Gastrocnemius medialis (tissue), 4 donors: ENCODE measurements at regions not wholly inside any gene's neighbourhood (a gene's known extent, or its start where the extent isn't known, plus 50 kb on each side); places are given as distances from the start of the nearest gene placed in this dataset.

Source experiments
- CTCF ChIP-seq, 5 experiments: fragments of 450-650 bp in 3 of 5; fragments of 200-600 bp in 2 of 5; sonication (generic) in 2 of 5; IDR thresholded peaks in 4 of 5; conservative IDR thresholded peaks in 1 of 5; 1 replicate in 4 of 5; 2 replicates in 1 of 5; pipeline ENCODE4 v1.5.1; 2016 to 2019; ENCODE audit warnings: antibody characterized with exemption in 5 of 5, mild to moderate bottlenecking in 3 of 5, moderate library complexity in 3 of 5
- POLR2A ChIP-seq, 2 donors: fragments of 450-650 bp; IDR thresholded peaks; one replicate each; pipeline ENCODE4 v1.6.1; 2017; ENCODE audit warnings: antibody characterized with exemption in 2 of 2, mild to moderate bottlenecking in 2 of 2, moderate library complexity in 2 of 2

GRCh38 chr16:73106329-73107034, 58.6 kb upstream of the ZFHX3 start:
- no peak for TF ChIP-seq CTCF (IDR thresholded peaks at IDR 0.05 in 4 of 5, conservative IDR thresholded peaks at IDR 0.05 in 1 of 5)
- TF ChIP-seq POLR2A (IDR thresholded peaks at IDR 0.05) = no peak
